Tibial nerve (tissue), 4 donors: ENCODE measurements at regions not wholly inside any gene's neighbourhood (a gene's known extent, or its start where the extent isn't known, plus 50 kb on each side); places are given as distances from the start of the nearest gene placed in this dataset.

Experiments used
- DNase-seq, 2 donors: peaks; one replicate each; pipeline ENCODE4 v3.0.0-alpha.2; 2019; ENCODE audit warnings: low spot score in 2 of 2
- H3K27ac ChIP-seq, 4 donors: fragments of 200-600 bp; sonication (generic) in 3 of 4; one replicate each; pipeline ENCODE4 v1.5.1; 2017 to 2019; ENCODE audit warnings: mild to moderate bottlenecking in 1 of 4
- H3K27me3 ChIP-seq, 2 donors: fragments of 200-600 bp; sonication (generic) in 1 of 2; one replicate each; pipeline versions ENCODE4 v1.5.1 to v1.6.0; 2017 to 2019
- H3K36me3 ChIP-seq, 3 donors: fragments of 200-600 bp; sonication (generic); one replicate each; pipeline ENCODE4 v1.5.1; 2018 to 2019
- H3K4me1 ChIP-seq, 4 donors: fragments of 200-600 bp; sonication (generic) in 3 of 4; one replicate each; pipeline ENCODE4 v1.5.1; 2017 to 2019
- H3K4me3 ChIP-seq, 4 donors: fragments of 200-600 bp; sonication (generic) in 3 of 4; one replicate each; pipeline ENCODE4 v1.5.1; 2017 to 2019; ENCODE audit warnings: mild to moderate bottlenecking in 1 of 4, moderate library complexity in 1 of 4
- H3K9me3 ChIP-seq, 4 donors: fragments of 200-600 bp; sonication (generic) in 3 of 4; one replicate each; pipeline ENCODE4 v1.5.1; 2017 to 2019
- CTCF ChIP-seq, 5 experiments: fragments of 200-600 bp in 3 of 5; fragments of 450-650 bp in 2 of 5; sonication (generic) in 3 of 5; IDR thresholded peaks; one replicate each; pipeline ENCODE4 v1.5.1; 2016 to 2019; ENCODE audit warnings: antibody characterized with exemption in 5 of 5, mild to moderate bottlenecking in 3 of 5, moderate library complexity in 2 of 5
- EP300 ChIP-seq, 2 donors: sonication (generic); formaldehyde crosslinking; IDR thresholded peaks; one replicate each; pipeline ENCODE4 v1.6.1; 2017; ENCODE audit warnings: antibody characterized with exemption in 2 of 2, mild to moderate bottlenecking in 1 of 2
- POLR2A ChIP-seq, 2 donors: fragments of 450-650 bp; IDR thresholded peaks; one replicate each; pipeline ENCODE4 v1.6.1; 2017; ENCODE audit warnings: antibody characterized with exemption in 2 of 2, mild to moderate bottlenecking in 2 of 2, moderate library complexity in 2 of 2
- WGBS, 2 donors: methylation state at CpG; one replicate each; pipeline ENCODE4 v1.1.5; 2018; 5-methylcytosine and 5-hydroxymethylcytosine counted together

- no peaks in the 10 kb centered on the region for H3K4me1 ChIP-seq
- no peak overlapping the region for H3K4me3 ChIP-seq
- TF ChIP-seq POLR2A (IDR thresholded peaks at IDR 0.05) (no peak), CTCF (IDR thresholded peaks at IDR 0.05) (no peak), EP300 (IDR thresholded peaks at IDR 0.05) (no peak)
- WGBS, 2 donors, result 70 to 77% methylated on average over 9 of the region's 9 CpGs
- DNase-seq, result no peak
- peaks cover 0 to 14% (median 0%) of the 10 kb centered on the region in 4 donors for H3K9me3 ChIP-seq
- no peak overlapping the region for H3K27ac ChIP-seq
- no peaks in the 10 kb centered on the region for H3K27me3 ChIP-seq
- no peaks in the 10 kb centered on the region for H3K36me3 ChIP-seq
These were observed 387.7 kb downstream of the NXPE2 start for GRCh38 chr11:115065830-115066664.

DNA sequence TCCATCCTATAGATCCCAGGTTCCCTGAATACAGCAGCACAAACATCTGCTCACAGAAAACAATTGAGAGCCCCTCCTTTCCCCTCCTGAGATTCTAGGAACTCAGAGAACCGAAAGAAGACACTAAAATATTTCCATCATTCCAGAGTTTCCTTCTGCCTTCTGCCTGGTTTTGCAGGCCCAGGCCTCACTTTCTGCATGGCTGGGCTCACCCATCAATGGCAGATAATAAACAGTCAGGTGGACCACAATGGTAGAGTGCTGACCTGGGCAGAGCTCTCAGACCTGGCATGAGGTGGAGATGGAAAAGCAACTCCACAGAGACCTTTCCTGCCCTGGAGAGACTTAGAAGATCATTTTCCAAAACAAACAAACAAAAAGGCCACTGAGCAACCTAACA, 389.1 kb downstream of the NXPE2 start:
- Histone ChIP-seq H3K4me1 (no peaks in the 10 kb centered on the region), H3K4me3 (no peak overlapping the region), H3K36me3 (no peaks in the 10 kb centered on the region), H3K27ac (no peak overlapping the region), H3K27me3 (no peaks in the 10 kb centered on the region), H3K9me3 (peaks cover 0 to 14% (median 0%) of the 10 kb centered on the region in 4 donors)
- WGBS, 2 donors, result 12 to 18% methylated on average over 1 of the region's 1 CpG
- TF ChIP-seq EP300 (IDR thresholded peaks at IDR 0.05) (no peak), POLR2A (IDR thresholded peaks at IDR 0.05) (no peak), CTCF (IDR thresholded peaks at IDR 0.05) (no peak)
- DNase-seq, result no peak

- H3K27ac ChIP-seq, result no peak overlapping the region
- no peaks in the 10 kb centered on the region for H3K36me3 ChIP-seq
- TF ChIP-seq EP300 (IDR thresholded peaks at IDR 0.05) (no peak), POLR2A (IDR thresholded peaks at IDR 0.05) (no peak), CTCF (IDR thresholded peaks at IDR 0.05) (no peak)
- H3K27me3 ChIP-seq, result no peaks in the 10 kb centered on the region
- WGBS, 2 donors, result 61 to 63% methylated on average over 9 of the region's 9 CpGs
- no peak overlapping the region for H3K4me3 ChIP-seq
- no peak for DNase-seq
- H3K4me1 ChIP-seq, result no peaks in the 10 kb centered on the region
- peaks cover 0 to 14% (median 0%) of the 10 kb centered on the region in 4 donors for H3K9me3 ChIP-seq
These were observed 389.7 kb downstream of the NXPE2 start for GRCh38 chr11:115067900-115068530.

GRCh38 chr11:115069599-115069998, 391.3 kb downstream of the NXPE2 start:
- no peak overlapping the region for H3K4me3 ChIP-seq
- no peak overlapping the region for H3K27ac ChIP-seq
- no peaks in the 10 kb centered on the region for H3K36me3 ChIP-seq
- H3K4me1 ChIP-seq, result no peaks in the 10 kb centered on the region
- peaks cover 0 to 12% (median 0%) of the 10 kb centered on the region in 4 donors for H3K9me3 ChIP-seq
- no peaks in the 10 kb centered on the region for H3K27me3 ChIP-seq
- no peak for TF ChIP-seq CTCF (IDR thresholded peaks at IDR 0.05)
- TF ChIP-seq EP300 (IDR thresholded peaks at IDR 0.05), result no peak
- no peak for TF ChIP-seq POLR2A (IDR thresholded peaks at IDR 0.05)
- no peak for DNase-seq
- 94 to 96% methylated on average over 6 of the region's 6 CpGs for WGBS, 2 donors

DNA sequence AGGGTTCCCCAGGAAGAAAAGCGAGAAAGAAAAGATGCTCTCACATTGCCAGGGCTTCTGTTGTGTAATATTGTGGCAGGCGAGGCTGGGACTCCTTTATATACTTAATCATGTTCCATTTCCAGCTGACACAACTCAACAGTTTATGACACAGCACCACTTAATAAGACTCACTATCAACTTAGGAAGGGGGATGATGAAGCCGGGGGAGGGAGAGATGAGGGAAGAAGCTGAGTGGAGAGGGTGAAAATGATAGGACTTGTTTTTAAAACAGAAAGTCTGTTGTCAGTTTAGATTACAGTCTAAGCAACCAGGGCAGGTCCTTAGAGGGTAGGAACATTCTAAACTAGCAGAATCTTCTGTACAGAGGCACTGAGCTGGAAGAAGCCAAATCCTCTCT, 397.0 kb downstream of the NXPE2 start:
- Histone ChIP-seq H3K4me3 (no peak overlapping the region), H3K27ac (no peak overlapping the region), H3K27me3 (no peaks in the 10 kb centered on the region), H3K9me3 (no peaks in the 10 kb centered on the region), H3K36me3 (no peaks in the 10 kb centered on the region), H3K4me1 (no peaks in the 10 kb centered on the region)
- TF ChIP-seq POLR2A (IDR thresholded peaks at IDR 0.05) (no peak), EP300 (IDR thresholded peaks at IDR 0.05) (no peak)
- 81 to 82% methylated on average over 3 of the region's 3 CpGs for WGBS, 2 donors
- DNase-seq, result no peak
